K562 (cell line): ENCODE measurements at regions not wholly inside any gene's neighbourhood (a gene's known extent, or its start where the extent isn't known, plus 50 kb on each side); places are given as distances from the start of the nearest gene placed in this dataset.

ENCODE experiments used
- ATAC-seq: fragments of 200-7000 bp; cut with Tn5 transposase; 3 replicates; pipeline ENCODE4 v1.9.1; 2020; ENCODE audit warnings: moderate library complexity
- BruUV-seq: library from RNA; stranded (reverse); fragments of 400-500 nt; replicated peaks from 2 replicates; lab custom pipeline; 2021; lab: Mats Ljungman, UMichigan
- CTCF ChIA-PET: fragments of 300-600 bp; formaldehyde crosslinking; extraction: SDS; loops from one replicate; lab custom pipeline; 2021; ENCODE audit warnings: low intra/inter-chr PET ratio; lab: Yijun Ruan, JAX
- POLR2A ChIA-PET: fragments of 300-600, 350-650 bp; sonication (Branson Sonifier 250); formaldehyde crosslinking; extraction: SDS; loops from one replicate; lab custom pipeline; 2021; ENCODE audit warnings: antibody characterized with exemption, inconsistent platforms; lab: Yijun Ruan, JAX
- DNase-seq, 4 experiments: peaks; one replicate each; pipeline versions ENCODE4 v3.0.0 to v3.0.0-alpha.2; 2011 to 2018; ENCODE audit warnings: low spot score in 3 of 4, mixed read lengths in 3 of 4; ENCODE audit errors: extremely low read depth in 1 of 4
- FAIRE-seq: peaks from 2 replicates; lab custom pipeline; 2011; peaks lifted over from hg19 to GRCh38; lab: Jason Lieb, UNC
- H2AFZ ChIP-seq: 2 replicates; pipeline ENCODE4 v1.6.0; 2011; ENCODE audit warnings: low read depth, low read length, control low read depth, inconsistent platforms
- H3K27ac ChIP-seq: fragments of 200-600 bp; 3 replicates; pipeline ENCODE4 v1.8.0; 2011; ENCODE audit warnings: low read depth, mild to moderate bottlenecking, control low read depth, inconsistent platforms, low read length, moderate library complexity, mixed read lengths; ENCODE audit errors: extremely low read depth
- H3K27me3 ChIP-seq, 2 experiments: fragments of 300-600 bp in 1 of 2; 2 replicates in 1 of 2; 3 replicates in 1 of 2; pipeline versions ENCODE4 v1.6.0 to v1.8.0; 2011; ENCODE audit warnings: inconsistent platforms in 2 of 2, low read length in 2 of 2, mild to moderate bottlenecking in 1 of 2, mixed read lengths in 1 of 2, moderate library complexity in 1 of 2; ENCODE audit not compliant: control insufficient read depth in 2 of 2, insufficient read depth in 2 of 2
- H3K36me3 ChIP-seq: fragments of 300-600 bp; 3 replicates; pipeline ENCODE4 v1.8.0; 2011; ENCODE audit warnings: mild to moderate bottlenecking, low read length, inconsistent platforms; ENCODE audit not compliant: control insufficient read depth, insufficient read depth
- H3K4me1 ChIP-seq, 2 experiments: fragments of 200-600 bp in 1 of 2; replicated peaks in 1 of 2; 2 replicates in 1 of 2; 3 replicates in 1 of 2; pipeline versions ENCODE4 v1.5.1 to v1.8.0; 2011; ENCODE audit warnings: inconsistent platforms in 2 of 2, low read length in 2 of 2, mild to moderate bottlenecking in 1 of 2, mixed read lengths in 1 of 2, moderate library complexity in 1 of 2; ENCODE audit not compliant: control insufficient read depth in 2 of 2, insufficient read depth in 2 of 2
- H3K4me2 ChIP-seq: 2 replicates; pipeline ENCODE4 v1.6.1; 2011; ENCODE audit warnings: low read length, control low read depth, inconsistent platforms, mixed read lengths; ENCODE audit not compliant: insufficient read depth
- H3K4me3 ChIP-seq: fragments of 200-600 bp; sonication (generic), shearing (Covaris generic); 2 replicates; pipeline ENCODE4 v1.5.1; 2016; ENCODE audit warnings: control low read depth, inconsistent platforms
- H3K79me2 ChIP-seq: fragments of 200-600 bp; 3 replicates; pipeline ENCODE4 v1.8.0; 2011; ENCODE audit warnings: low read length, inconsistent platforms; ENCODE audit not compliant: control insufficient read depth, insufficient read depth
- H3K9ac ChIP-seq, 2 experiments: 2 replicates each; pipeline versions ENCODE4 v1.6.0 to v1.6.1; 2011; ENCODE audit warnings: low read depth in 2 of 2, low read length in 2 of 2, control low read depth in 1 of 2, inconsistent platforms in 1 of 2, mild to moderate bottlenecking in 1 of 2, mixed read lengths in 1 of 2; ENCODE audit not compliant: insufficient read depth in 1 of 2
- H3K9me1 ChIP-seq: one replicate; pipeline ENCODE4 v1.6.0; 2011; ENCODE audit warnings: inconsistent platforms, mild to moderate bottlenecking, low read length, moderate library complexity; ENCODE audit not compliant: control insufficient read depth, insufficient read depth
- H3K9me3 ChIP-seq: replicated peaks from 2 replicates; pipeline ENCODE4 v1.5.1; 2011; ENCODE audit warnings: low read depth, low read length, inconsistent platforms; ENCODE audit not compliant: control insufficient read depth, insufficient read depth
- H4K20me1 ChIP-seq: replicated peaks from 2 replicates; pipeline ENCODE4 v1.6.1; 2011; ENCODE audit warnings: low read length, inconsistent platforms, mixed read lengths; ENCODE audit not compliant: control insufficient read depth, insufficient read depth
- ADNP ChIP-seq: fragments of 200-800 bp; sonication (Bioruptor generic); IDR thresholded peaks from 2 replicates; pipeline ENCODE4 v1.6.1; 2016; ENCODE audit warnings: missing genetic modification characterization, missing compliant biosample characterization
- ESRRA ChIP-seq: fragments of 450-650 bp; IDR thresholded peaks from 2 replicates; pipeline ENCODE4 v1.6.1; 2014; ENCODE audit warnings: low read depth, mild to moderate bottlenecking, moderate library complexity, borderline replicate concordance
- MCM3 ChIP-seq: fragments of 450-650 bp; IDR thresholded peaks from 2 replicates; pipeline ENCODE4 v1.6.1; 2016
- NR1H2 ChIP-seq: sonication (generic); formaldehyde crosslinking; IDR thresholded peaks from 2 replicates; pipeline ENCODE4 v1.4.0; 2020; ENCODE audit warnings: mild to moderate bottlenecking, missing genetic modification reagents
- PYGO2 ChIP-seq: fragments of 450-650 bp; IDR thresholded peaks from 2 replicates; pipeline ENCODE4 v1.6.1; 2016; ENCODE audit warnings: mild to moderate bottlenecking, missing genetic modification characterization, moderate library complexity, missing compliant biosample characterization
- RBM39 ChIP-seq: fragments of 200-400 bp; formaldehyde crosslinking; optimal IDR thresholded peaks from 2 replicates; pipeline ENCODE3; 2018; ENCODE audit warnings: low read depth, low read length
- TCF7L2 ChIP-seq: fragments of 150-350 bp; IDR thresholded peaks from 2 replicates; pipeline ENCODE4 v1.6.1; 2016; ENCODE audit warnings: low read depth, mild to moderate bottlenecking, low read length, moderate library complexity
- WGBS: fragments of 100-300 bp; shearing (Covaris generic); methylation state at CpG from one replicate; pipeline ENCODE4 v1.1.6; 2016; ENCODE audit warnings: low coverage, mixed read lengths; ENCODE audit not compliant: insufficient coverage; ENCODE audit errors: missing lambda C conversion rate; 5-methylcytosine and 5-hydroxymethylcytosine counted together
- in situ Hi-C: fragments of 300-500 bp; cut with MboI; formaldehyde crosslinking; loops from 4 replicates; pipeline ENCODE4 v1.15.0; 2018; ENCODE audit warnings: inconsistent platforms, mixed read lengths
- intact Hi-C: fragments of 100-400 bp; cut with micrococcal nuclease; formaldehyde crosslinking; loops from 2 replicates; pipeline ENCODE4 v1.14.2; 2022

DNA sequence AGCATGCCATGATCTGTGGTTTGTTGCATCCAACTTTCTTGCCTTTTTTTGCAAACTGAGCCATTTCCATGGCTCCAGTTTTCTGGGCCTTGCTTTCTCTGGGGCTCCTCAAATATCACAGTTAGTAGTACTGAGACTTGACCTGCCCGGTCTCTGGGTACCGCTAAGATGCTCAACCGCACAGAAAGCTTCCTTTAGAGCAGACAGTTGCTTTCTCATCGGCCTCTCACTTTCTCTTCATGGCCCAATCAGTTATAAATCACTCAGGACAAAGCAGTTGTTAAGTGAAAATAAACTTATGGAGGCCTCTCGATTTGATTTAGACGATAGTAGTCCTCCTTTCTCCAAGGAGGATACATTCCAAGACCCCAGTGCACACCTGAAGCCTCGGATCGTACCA is 141.2 kb upstream of the ASB18 start (continued):
- TF ChIP-seq RBM39 = no peak
- no peak for TF ChIP-seq ADNP (tag)
- no peak for TF ChIP-seq NR1H2
- no peak for TF ChIP-seq TCF7L2
- TF ChIP-seq ESRRA = no peak
- no peak for TF ChIP-seq PYGO2

DNA sequence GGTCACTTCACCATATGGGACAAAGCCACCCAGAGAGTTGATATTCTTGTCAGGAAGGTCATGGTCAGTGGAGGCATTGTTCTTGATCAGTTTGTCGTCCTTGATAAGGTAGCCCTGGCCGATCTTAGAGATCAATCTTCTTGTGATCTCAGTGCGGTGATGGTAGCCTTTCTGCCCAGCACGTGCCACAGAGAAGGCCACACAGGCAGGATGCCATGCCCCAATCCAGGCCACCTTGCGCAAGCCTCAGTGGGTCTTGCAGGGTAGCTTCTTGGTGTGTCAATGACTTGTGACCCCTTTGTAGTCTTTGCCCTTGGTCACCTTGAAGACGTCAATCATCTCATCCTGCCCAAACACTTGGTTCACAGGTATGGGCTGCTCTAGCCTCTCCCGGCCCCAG is 143.9 kb upstream of the ASB18 start:
- Histone ChIP-seq H3K4me3 (no peak overlapping the region), H3K9me3 (no peaks in the 10 kb centered on the region), H3K4me2 (no peak overlapping the region), H3K9me1 (no peaks in the 10 kb centered on the region), H3K27ac (no peak overlapping the region), H3K4me1 (no peaks in the 10 kb centered on the region), H2AFZ (no peak overlapping the region), H3K79me2 (no peaks in the 10 kb centered on the region), H3K27me3 (no peaks in the 10 kb centered on the region; a peak in 3 of 5 replicates), H3K9ac (no peak overlapping the region), H3K36me3 (no peaks in the 10 kb centered on the region), H4K20me1 (no peaks in the 10 kb centered on the region)
- 4% methylated on average over 5 of the region's 7 CpGs for WGBS
- no TSS peak for BruUV-seq
- no peak for DNase-seq
- TF ChIP-seq MCM3 = no peak
- POLR2A ChIA-PET = no interaction called here
- FAIRE-seq = no peak
- in situ Hi-C loops (no loop called here), intact Hi-C loops (no loop called here)
- CTCF ChIA-PET = no interaction called here
- no peak for ATAC-seq
